Mesendoderm (in vitro differentiated cells): ENCODE measurements at regions not wholly inside any gene's neighbourhood (a gene's known extent, or its start where the extent isn't known, plus 50 kb on each side); places are given as distances from the start of the nearest gene placed in this dataset.

Experiments used
- DNase-seq: peaks from one replicate; pipeline ENCODE4 v3.0.0; 2013
- H2AK5ac ChIP-seq: 2 replicates; pipeline ENCODE4 v1.6.1; 2013; ENCODE audit warnings: low read length, inconsistent platforms
- H2BK120ac ChIP-seq: 2 replicates; pipeline ENCODE4 v1.6.1; 2013; ENCODE audit warnings: low read depth, mild to moderate bottlenecking, low read length, moderate library complexity, mixed read lengths
- H2BK15ac ChIP-seq: replicated peaks from 2 replicates; pipeline ENCODE4 v1.6.1; 2013; ENCODE audit warnings: low read depth, mild to moderate bottlenecking, moderate library complexity
- H2BK5ac ChIP-seq: 2 replicates; pipeline ENCODE4 v1.6.1; 2013; ENCODE audit warnings: low read length, inconsistent platforms
- H3K18ac ChIP-seq: 2 replicates; pipeline ENCODE4 v1.6.1; 2013; ENCODE audit warnings: mild to moderate bottlenecking, low read length, mixed read lengths
- H3K23ac ChIP-seq: one replicate; pipeline ENCODE4 v1.6.1; 2013; ENCODE audit warnings: low read length
- H3K27ac ChIP-seq: 2 replicates; pipeline ENCODE4 v1.5.1; 2013; ENCODE audit warnings: low read depth, mild to moderate bottlenecking, inconsistent platforms, low read length, moderate library complexity
- H3K27me3 ChIP-seq: 2 replicates; pipeline ENCODE4 v1.6.1; 2013; ENCODE audit warnings: low read length, control low read depth, mild to moderate bottlenecking, inconsistent platforms; ENCODE audit not compliant: insufficient read depth, poor library complexity
- H3K36me3 ChIP-seq: 2 replicates; pipeline ENCODE4 v1.6.1; 2013; ENCODE audit warnings: low read length, inconsistent platforms; ENCODE audit not compliant: control insufficient read depth, insufficient read depth
- H3K4ac ChIP-seq: one replicate; pipeline ENCODE4 v1.6.1; 2013; ENCODE audit warnings: low read depth, mild to moderate bottlenecking, low read length, moderate library complexity
- H3K4me1 ChIP-seq: 2 replicates; pipeline ENCODE4 v1.6.1; 2013; ENCODE audit warnings: low read depth, low read length, inconsistent platforms; ENCODE audit not compliant: control insufficient read depth
- H3K4me2 ChIP-seq: 2 replicates; pipeline ENCODE4 v1.6.1; 2013; ENCODE audit warnings: low read length
- H3K4me3 ChIP-seq: 2 replicates; pipeline ENCODE4 v1.5.1; 2013; ENCODE audit warnings: mild to moderate bottlenecking, low read length
- H3K56ac ChIP-seq: one replicate; pipeline ENCODE4 v1.6.1; 2013; ENCODE audit warnings: low read length
- H3K79me1 ChIP-seq: 2 replicates; pipeline ENCODE4 v1.6.1; 2013; ENCODE audit warnings: low read length, inconsistent platforms
- H3K79me2 ChIP-seq: 2 replicates; pipeline ENCODE4 v1.6.1; 2013; ENCODE audit warnings: mild to moderate bottlenecking, low read length; ENCODE audit not compliant: control insufficient read depth, insufficient read depth
- H3K9ac ChIP-seq: 2 replicates; pipeline ENCODE4 v1.6.1; 2013; ENCODE audit warnings: low read length, inconsistent platforms
- H4K5ac ChIP-seq: one replicate; pipeline ENCODE4 v1.6.1; 2013; ENCODE audit warnings: low read length
- H4K8ac ChIP-seq: one replicate; pipeline ENCODE4 v1.6.1; 2013; ENCODE audit warnings: low read depth, mild to moderate bottlenecking, control low read depth, low read length, moderate library complexity
- WGBS: extraction: QIAGEN DNeasy Blood & Tissue Kit; methylation state at CpG from one replicate; pipeline ENCODE4 v1.1.7; 2013; ENCODE audit warnings: low lambda C conversion rate, missing lambda C conversion rate; ENCODE audit not compliant: insufficient coverage; ENCODE audit errors: extremely low coverage; 5-methylcytosine and 5-hydroxymethylcytosine counted together

DNA sequence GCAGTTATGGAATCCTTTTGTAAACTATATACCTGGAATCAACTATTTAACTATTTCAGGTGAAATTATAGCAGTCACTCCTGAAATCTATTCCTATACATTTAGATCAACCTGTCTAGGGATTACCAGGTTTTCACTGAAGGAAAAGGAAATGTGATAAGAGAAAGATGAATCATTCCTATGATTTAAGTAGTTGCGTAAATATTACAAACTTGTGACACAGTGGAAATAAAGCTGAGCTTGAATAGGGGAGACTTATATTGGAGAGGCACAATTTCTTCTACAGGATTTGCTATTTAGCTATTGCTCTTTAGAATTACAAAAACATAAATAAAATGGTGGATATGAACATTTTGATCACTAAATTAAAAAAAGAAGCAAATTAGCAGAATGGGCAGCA, 284.1 kb upstream of the EPHA5 start:
- Histone ChIP-seq H2BK5ac (no peak overlapping the region), H3K23ac (no peak overlapping the region), H3K27me3 (no peaks in the 10 kb centered on the region), H2BK120ac (no peak overlapping the region), H3K4ac (no peak overlapping the region), H2AK5ac (no peak overlapping the region), H3K9ac (no peak overlapping the region), H3K18ac (no peak overlapping the region), H3K79me2 (no peaks in the 10 kb centered on the region), H3K4me1 (no peaks in the 10 kb centered on the region), H3K36me3 (no peaks in the 10 kb centered on the region), H3K56ac (no peak overlapping the region), H2BK15ac (no peak overlapping the region), H4K5ac (no peak overlapping the region), H3K27ac (no peak overlapping the region), H3K4me2 (no peak overlapping the region), H3K4me3 (no peak overlapping the region), H4K8ac (no peak overlapping the region), H3K79me1 (no peaks in the 10 kb centered on the region)
- DNase-seq, result no peak
- no CpG with 5 or more reads among the region's 1 CpG for WGBS

DNA sequence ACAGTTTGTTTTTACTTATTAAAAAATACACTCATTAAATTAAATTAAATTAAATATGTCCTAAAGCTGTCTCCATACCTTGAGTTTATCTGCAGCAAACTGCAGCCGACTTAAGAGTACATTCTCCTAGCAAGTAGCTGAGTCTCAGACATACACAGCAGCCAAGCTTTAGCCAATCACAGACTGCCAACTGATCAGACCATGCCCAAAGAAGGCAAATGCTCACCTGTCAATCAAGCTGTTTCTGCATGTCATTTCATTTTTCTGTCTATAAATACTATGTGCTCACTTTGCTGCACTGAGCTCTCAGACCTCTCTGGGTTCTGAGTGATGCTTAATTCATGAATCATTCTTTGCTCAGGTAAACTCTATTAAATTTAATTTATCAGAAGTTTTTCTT, 280.9 kb upstream of the EPHA5 start:
- Histone ChIP-seq H2BK120ac (no peak overlapping the region), H3K4ac (no peak overlapping the region)
- WGBS, result no CpG with 5 or more reads among the region's 1 CpG

DNA sequence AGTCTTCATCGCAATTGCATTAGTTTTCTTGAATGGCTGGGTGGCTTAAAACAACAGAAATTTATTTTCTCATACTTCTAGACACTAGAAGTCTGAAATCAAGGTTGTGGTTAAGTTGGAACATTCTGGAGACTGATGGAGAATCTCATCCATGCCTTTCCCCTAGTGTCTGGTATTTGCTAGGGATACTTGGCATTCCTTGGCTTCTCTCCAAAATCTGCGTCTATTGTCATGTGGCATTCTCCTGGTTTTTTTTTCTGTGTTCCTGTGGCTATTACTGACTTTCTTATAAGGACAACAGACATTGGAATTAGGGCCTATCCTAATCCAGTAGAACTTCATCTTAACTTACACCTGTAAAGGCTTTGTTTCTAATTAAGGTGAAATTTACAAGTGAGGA, 272.8 kb upstream of the EPHA5 start:
- no peak overlapping the region for H3K9ac ChIP-seq
- no peaks in the 10 kb centered on the region for H3K79me1 ChIP-seq
- no peak overlapping the region for H4K5ac ChIP-seq
- no peak overlapping the region for H3K18ac ChIP-seq
- no peaks in the 10 kb centered on the region for H3K36me3 ChIP-seq
- DNase-seq, result peak; percentile 94
- H4K8ac ChIP-seq, result no peak overlapping the region
- no peak overlapping the region for H2BK5ac ChIP-seq
- H3K23ac ChIP-seq, result no peak overlapping the region
- H3K27me3 ChIP-seq, result no peaks in the 10 kb centered on the region
- H3K4me3 ChIP-seq, result no peak overlapping the region
- H3K27ac ChIP-seq, result no peak overlapping the region
- H3K4ac ChIP-seq, result no peak overlapping the region
- H3K4me2 ChIP-seq, result no peak overlapping the region
- H3K79me2 ChIP-seq, result no peaks in the 10 kb centered on the region
- no peak overlapping the region for H3K56ac ChIP-seq
- H3K4me1 ChIP-seq, result no peaks in the 10 kb centered on the region
- WGBS, result no CpG with 5 or more reads among the region's 2 CpGs
- no peak overlapping the region for H2BK120ac ChIP-seq
- no peak overlapping the region for H2BK15ac ChIP-seq
- H2AK5ac ChIP-seq, result no peak overlapping the region

More for the DNA sequence above, 280.9 kb upstream of the EPHA5 start:
- no peak overlapping the region for H4K5ac ChIP-seq
- peak; percentile 2 for DNase-seq
- H2BK15ac ChIP-seq, result no peak overlapping the region
- no peak overlapping the region for H4K8ac ChIP-seq
- H3K18ac ChIP-seq, result no peak overlapping the region
- no peak overlapping the region for H3K4me3 ChIP-seq
- no peaks in the 10 kb centered on the region for H3K79me2 ChIP-seq
- no peak overlapping the region for H3K9ac ChIP-seq
- H3K27ac ChIP-seq, result no peak overlapping the region
- H3K79me1 ChIP-seq, result no peaks in the 10 kb centered on the region
- H3K36me3 ChIP-seq, result no peaks in the 10 kb centered on the region
- H3K4me1 ChIP-seq, result no peaks in the 10 kb centered on the region
- H2BK5ac ChIP-seq, result no peak overlapping the region
- H3K27me3 ChIP-seq, result no peaks in the 10 kb centered on the region
- H3K4me2 ChIP-seq, result no peak overlapping the region
- no peak overlapping the region for H3K56ac ChIP-seq
- H2AK5ac ChIP-seq, result no peak overlapping the region
- no peak overlapping the region for H3K23ac ChIP-seq

DNA sequence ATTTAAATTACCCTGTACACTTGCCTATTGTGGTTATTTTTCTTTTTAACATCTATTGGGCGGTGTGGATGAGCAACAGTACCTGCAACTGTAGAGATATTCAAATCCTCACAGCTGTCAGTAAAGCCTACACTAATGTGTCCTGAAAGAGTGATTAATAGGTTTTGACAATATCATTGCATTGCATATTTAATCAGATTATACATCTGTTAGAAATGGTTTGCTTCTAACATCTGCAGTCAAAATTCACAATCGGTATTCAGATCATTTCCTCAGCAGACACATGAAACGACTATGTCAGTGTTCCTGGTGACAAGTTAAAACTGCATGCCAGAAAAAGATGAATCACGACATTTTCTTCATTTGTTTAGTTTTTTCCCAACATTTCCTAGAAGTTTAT, 254.6 kb upstream of the EPHA5 start:
- no peaks in the 10 kb centered on the region for H3K27me3 ChIP-seq
- WGBS, result no CpG with 5 or more reads among the region's 4 CpGs

DNA sequence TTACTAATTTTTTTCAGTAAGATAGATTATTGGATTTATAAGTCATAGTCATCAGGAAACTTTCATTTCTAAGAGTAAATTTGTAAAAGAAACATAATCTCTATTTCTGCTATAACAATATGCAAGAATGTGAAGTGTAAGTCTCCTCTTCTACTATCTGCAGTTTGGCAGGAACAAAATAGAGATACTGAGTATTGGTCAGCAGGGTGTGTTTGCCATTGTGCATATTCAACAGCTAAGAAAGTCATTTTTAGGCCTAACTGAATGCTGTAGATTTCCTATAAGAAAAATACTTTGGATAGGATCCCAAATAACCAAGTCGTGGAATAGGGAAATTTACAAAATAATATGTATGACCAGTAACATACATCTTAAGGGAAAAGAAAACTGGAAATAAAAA, 253.3 kb upstream of the EPHA5 start:
- Histone ChIP-seq H2BK120ac (no peak overlapping the region), H3K9ac (no peak overlapping the region), H2AK5ac (no peak overlapping the region), H3K18ac (no peak overlapping the region), H3K56ac (no peak overlapping the region), H3K4me3 (no peak overlapping the region), H2BK5ac (no peak overlapping the region), H2BK15ac (no peak overlapping the region), H3K79me1 (no peaks in the 10 kb centered on the region), H3K79me2 (no peaks in the 10 kb centered on the region), H3K4me1 (no peaks in the 10 kb centered on the region), H3K4ac (no peak overlapping the region), H3K4me2 (no peak overlapping the region), H3K36me3 (no peaks in the 10 kb centered on the region), H4K5ac (no peak overlapping the region), H3K23ac (no peak overlapping the region), H3K27me3 (no peaks in the 10 kb centered on the region), H4K8ac (no peak overlapping the region), H3K27ac (no peak overlapping the region)
- no CpG with 5 or more reads among the region's 1 CpG for WGBS
- DNase-seq, result peak; percentile 12

More for the DNA sequence above, 254.6 kb upstream of the EPHA5 start:
- no peak overlapping the region for H2BK15ac ChIP-seq
- H3K4me2 ChIP-seq, result no peak overlapping the region
- no peak overlapping the region for H4K8ac ChIP-seq
- no peaks in the 10 kb centered on the region for H3K4me1 ChIP-seq
- H2AK5ac ChIP-seq, result no peak overlapping the region
- H3K56ac ChIP-seq, result no peak overlapping the region
- no peaks in the 10 kb centered on the region for H3K36me3 ChIP-seq
- H2BK5ac ChIP-seq, result no peak overlapping the region
- DNase-seq, result no peak
- H3K18ac ChIP-seq, result no peak overlapping the region
- H4K5ac ChIP-seq, result no peak overlapping the region
- no peaks in the 10 kb centered on the region for H3K79me1 ChIP-seq
- H3K4me3 ChIP-seq, result no peak overlapping the region
- no peaks in the 10 kb centered on the region for H3K79me2 ChIP-seq
- no peak overlapping the region for H3K9ac ChIP-seq
- H3K4ac ChIP-seq, result no peak overlapping the region
- no peak overlapping the region for H3K23ac ChIP-seq
- H2BK120ac ChIP-seq, result no peak overlapping the region
- no peak overlapping the region for H3K27ac ChIP-seq

DNA sequence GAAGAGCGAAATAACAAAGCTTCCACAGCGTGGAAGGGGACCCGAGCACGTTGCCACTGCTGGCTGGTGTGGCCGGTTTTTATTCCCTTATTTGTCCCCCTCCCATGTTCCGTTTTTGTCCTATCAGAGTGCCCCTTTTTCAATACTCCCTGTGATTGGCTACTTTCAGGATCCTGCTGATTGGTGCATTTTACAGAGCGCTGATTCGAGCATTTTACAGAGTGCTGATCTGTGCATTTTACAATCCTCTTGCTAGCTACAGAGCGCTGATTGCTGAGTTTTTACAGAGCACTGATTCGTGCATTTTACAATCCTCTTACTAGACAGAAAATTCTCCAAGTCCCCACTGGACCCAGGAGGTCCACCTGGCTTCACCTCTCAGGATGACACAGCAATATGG, 250.9 kb upstream of the EPHA5 start:
- no CpG with 5 or more reads among the region's 10 CpGs for WGBS

More for the DNA sequence above, 250.9 kb upstream of the EPHA5 start:
- Histone ChIP-seq H3K36me3 (no peaks in the 10 kb centered on the region), H3K56ac (no peak overlapping the region), H2AK5ac (no peak overlapping the region), H3K27me3 (no peaks in the 10 kb centered on the region), H3K18ac (no peak overlapping the region), H2BK5ac (no peak overlapping the region), H4K8ac (no peak overlapping the region), H3K4me2 (no peak overlapping the region), H3K4me1 (no peaks in the 10 kb centered on the region), H4K5ac (no peak overlapping the region), H3K27ac (no peak overlapping the region), H3K79me2 (no peaks in the 10 kb centered on the region), H3K79me1 (no peaks in the 10 kb centered on the region), H3K4me3 (no peak overlapping the region), H2BK120ac (no peak overlapping the region), H3K4ac (no peak overlapping the region), H2BK15ac (no peak overlapping the region), H3K23ac (no peak overlapping the region), H3K9ac (no peak overlapping the region)
- DNase-seq, result no peak
